ENCODE measurements at regions not wholly inside any gene's neighbourhood (a gene's known extent, or its start where the extent isn't known, plus 50 kb on each side); places are given as distances from the start of the nearest gene placed in this dataset.
"Not testable (repeated sequence)": the region's sequence is repeated elsewhere in the genome, so short reads cannot be mapped to it uniquely, and the experiment has no call there.

DNA sequence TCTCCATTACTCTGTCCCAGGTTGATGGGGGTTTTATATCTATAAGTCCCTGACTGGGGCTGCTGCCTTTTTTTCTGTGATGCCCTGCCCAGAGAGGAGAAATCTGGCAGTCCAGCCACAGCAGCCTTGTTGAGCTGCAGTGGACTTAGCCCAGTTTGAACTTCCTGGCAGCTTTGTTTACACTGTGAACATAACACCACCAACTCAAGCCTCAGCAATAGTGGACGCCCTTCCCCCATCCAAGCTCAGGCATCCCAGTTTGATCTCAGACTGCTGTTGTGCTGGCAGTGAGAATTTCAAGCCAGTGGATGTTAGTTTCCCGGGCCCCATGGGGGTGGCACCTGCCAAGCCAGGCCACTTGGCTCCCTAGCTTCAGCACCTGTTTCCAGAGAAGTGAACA is 298.5 kb upstream of the KDM5D start:
- FAIRE-seq (no peak), DNase-seq (ENCODE audit: insufficient read length, low spot score) (no peak)

DNA sequence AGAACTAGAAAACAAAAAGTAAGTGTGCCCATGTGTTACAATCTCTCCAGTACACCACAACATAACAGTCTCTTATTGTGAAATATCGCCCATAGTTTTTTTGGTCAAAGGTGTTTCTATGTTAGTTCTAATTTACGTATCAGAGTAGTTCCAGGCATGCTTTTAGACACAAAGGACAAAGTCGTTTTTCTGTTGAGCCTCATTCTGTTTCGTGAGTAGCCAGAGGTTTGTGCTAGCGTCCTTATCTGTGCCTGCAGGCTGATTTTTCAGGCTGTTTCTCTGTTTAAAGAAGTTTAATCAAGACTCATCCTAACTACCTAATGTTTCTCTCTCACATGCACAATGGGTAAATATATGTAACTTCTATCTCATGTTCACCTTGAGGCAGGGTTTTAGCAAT is 281.1 kb upstream of the KDM5D start:
- DNase-seq (ENCODE audit: insufficient read length, low spot score) (no peak), FAIRE-seq (no peak)

DNA sequence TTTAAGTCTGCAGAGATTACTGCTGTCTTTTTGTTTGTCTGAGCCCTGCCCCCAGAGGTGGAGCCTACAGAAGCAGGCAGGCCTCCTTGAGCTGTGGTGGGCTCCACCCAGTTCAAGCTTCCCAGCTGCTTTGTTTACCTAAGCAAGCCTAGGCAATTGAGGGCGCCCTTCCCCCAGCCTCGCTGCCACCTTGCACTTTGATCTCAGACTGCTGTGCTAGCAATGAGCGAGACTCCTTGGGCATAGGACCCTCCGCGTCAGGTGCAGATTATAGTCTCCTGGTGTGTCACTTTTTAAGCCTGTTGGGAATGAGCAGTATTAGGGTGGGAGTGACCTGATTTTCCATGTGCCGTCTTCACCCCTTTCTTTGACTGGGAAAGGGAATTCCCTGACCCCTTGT is 248.9 kb upstream of the KDM5D start:
- DNase-seq (ENCODE audit: insufficient read length, low spot score); FAIRE-seq: not testable (repeated sequence)

DNA sequence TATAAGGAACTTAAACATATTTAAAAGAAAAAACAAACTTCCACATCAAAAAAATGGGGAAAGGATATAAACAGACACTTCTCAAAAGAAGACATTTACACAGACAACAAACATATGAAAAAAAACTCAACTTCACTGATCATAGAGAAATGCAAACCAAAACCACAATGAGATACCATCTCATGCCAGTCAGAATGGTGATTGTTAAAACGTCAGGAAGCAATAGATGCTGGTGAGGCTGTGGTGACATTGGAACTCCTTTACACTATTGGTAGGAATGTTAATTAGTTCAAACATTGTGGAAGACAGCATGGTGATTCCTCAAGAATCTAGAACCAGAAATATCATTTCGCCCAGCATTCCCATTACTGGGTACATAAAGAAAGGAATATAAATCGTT is 228.5 kb upstream of the KDM5D start:
- no peak for DNase-seq (ENCODE audit: insufficient read length, low spot score)
- FAIRE-seq, result no peak

DNA sequence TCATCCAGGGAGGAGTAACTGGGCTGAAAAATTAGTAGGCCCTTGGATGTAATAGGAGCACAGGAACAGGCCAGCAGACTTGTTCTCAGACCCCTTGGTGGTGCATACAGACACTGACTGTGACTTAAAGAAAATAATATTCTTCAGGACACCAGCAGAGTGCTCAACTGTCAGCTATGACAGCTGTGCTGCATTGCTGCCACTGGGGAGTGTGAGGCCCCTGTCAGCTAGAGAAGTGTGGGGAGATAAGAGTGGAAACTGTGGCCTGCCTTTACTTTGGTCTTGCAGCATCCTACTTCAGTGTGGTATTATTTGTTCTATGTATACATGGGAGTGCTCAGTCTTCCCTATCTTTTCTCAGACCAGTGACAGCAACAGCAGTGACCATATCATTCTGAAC is 203.2 kb upstream of the KDM5D start:
- FAIRE-seq, result no peak
- DNase-seq (ENCODE audit: insufficient read length, low spot score), result no peak

DNA sequence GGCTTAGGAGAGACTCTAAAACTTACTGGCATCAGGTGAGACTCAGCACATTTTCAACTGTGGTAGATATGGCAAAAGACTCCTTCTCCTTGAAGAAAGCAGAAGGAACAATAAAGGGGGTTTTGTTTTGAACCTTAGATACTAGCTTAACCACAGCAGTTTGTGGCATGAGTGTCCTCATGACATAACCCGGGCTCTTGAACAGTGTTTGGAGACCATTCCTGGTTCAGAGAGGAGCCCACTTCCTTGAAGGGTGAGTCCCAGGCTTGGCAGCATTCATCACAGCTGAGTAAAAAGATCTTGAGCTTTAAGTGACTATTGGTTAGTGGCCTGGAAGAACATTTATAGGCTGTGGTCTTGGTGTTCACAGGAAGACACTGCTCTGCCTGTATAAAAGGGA is 154.5 kb upstream of the KDM5D start:
- no peak for DNase-seq (ENCODE audit: insufficient read length, low spot score)
- no peak for FAIRE-seq

DNA sequence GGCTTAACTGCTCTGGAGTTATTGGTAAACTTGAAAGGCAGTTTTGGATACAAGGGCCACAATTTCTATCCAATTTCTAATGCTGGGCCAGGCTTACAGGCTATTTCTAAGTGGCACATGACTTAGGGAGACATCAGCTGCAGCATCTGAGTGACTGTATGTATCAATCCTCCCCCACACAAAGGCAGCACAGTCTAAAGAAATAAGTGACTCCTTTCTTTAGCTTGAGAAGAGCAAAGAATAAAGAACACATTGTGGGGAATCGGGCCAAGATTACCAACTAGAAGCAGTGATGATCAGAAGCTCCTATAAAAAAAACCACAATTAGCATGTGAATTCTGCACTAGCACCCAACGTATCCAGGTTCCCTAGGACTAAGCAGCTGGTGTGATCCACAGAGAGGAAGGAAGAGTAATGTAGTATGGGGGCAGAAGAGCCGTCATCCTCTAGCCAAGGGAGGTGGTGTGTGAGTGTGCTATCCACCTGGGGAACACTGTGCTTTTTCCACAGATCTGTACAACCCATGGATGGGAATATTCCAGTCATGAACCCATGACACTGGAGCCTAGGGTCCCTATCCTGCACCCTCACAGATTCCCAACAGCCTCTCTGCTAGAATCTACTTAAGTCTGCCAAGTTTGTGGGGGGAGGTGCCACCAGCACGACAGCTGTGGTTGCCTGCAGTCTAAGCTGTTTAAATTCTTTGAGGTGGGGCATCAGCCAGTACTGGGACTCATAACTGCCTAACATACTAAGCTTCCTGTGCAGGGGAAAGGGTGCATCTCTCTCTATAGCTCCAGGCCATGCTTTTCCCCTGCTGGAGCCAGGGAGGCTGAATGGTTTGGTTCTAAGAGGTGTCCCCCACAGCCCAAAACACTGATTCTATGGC is 147.8 kb upstream of the KDM5D start:
- FAIRE-seq (no peak), DNase-seq (ENCODE audit: insufficient read length, low spot score) (no peak)

DNA sequence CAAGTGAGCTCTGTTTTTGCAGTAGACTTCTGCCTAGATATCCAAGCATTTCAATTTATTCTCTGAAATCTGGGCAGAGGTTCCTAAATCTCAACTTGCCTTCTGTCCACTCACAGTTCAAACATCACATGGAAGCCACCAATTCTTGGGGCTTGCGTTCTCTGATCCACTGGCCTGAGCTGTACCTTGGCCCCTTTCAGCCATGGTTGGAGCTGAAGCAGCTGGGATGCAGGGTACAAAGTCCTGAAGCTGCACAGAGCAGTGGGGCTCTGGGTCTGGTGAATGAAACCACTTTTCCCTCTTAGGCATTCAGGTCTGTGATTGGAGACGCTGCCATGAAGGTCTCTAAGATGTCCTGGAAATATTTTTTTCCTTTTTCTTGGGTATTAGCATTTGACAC is 137.6 kb upstream of the KDM5D start:
- no peak for DNase-seq (ENCODE audit: insufficient read length, low spot score)
- FAIRE-seq, result no peak

DNA sequence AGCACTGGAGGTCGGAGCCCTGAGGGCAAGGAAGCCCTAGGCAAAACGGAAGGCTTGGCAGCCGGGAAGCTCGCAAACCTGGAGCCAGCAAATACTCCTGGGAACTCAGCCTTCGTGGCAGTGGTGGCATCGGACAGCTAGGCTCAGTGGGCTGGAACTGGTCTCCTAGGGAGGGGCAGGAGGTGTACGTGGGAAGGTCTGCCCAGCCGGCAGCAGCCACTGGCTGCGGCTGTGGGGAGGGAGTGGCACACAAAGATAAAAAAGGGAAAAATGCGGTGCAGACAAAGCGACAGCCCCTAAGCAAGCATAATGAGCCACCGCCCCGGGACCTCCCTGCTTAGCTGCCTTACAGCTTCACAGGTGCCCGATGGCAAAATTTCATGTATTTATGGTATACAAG is 125.2 kb upstream of the KDM5D start:
- DNase-seq (ENCODE audit: insufficient read length, low spot score), result no peak
- no peak for FAIRE-seq

DNA sequence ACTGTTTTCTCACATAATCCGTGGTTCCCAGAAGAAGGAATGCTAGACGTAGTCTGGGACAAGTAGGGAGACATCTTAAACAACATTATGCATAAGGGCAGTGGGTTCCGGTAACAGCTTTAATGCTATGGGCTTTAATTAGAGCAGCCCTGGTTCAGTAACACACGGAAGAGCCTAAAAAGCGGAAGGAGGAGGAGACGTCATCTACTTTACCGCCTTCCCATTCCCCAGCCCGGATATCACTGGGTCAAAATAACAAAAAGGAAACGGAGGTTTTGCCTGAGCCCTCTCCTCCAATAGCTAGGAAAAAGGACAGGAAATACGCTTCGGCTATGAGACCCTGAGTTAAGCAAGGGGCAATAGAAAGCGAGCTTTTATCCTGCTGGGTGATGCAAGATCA is 124.8 kb upstream of the KDM5D start:
- FAIRE-seq, result no peak

DNA sequence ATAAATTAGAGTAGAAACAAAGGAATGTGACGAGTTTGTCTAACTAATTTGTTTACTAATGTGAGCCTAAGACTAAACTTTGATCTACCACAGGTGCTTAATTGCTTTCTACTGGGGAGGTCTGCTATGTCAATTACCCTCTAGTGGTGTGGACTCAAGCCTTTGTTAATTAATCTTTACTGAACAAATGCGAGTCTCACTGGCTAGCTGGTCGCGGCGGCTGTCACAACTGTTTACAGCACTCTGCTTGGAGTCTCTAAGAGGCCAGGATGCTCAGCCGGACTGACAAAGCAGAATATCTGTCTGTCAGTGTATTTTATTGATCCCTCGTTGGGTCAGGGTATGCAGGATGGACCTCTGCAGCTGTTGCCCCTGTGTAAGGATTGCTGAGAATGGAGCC is 124.1 kb upstream of the KDM5D start:
- FAIRE-seq (no peak), DNase-seq (ENCODE audit: insufficient read length, low spot score) (no peak)

More for the DNA sequence above, 124.8 kb upstream of the KDM5D start:
- DNase-seq (ENCODE audit: insufficient read length, low spot score), result no peak

DNA sequence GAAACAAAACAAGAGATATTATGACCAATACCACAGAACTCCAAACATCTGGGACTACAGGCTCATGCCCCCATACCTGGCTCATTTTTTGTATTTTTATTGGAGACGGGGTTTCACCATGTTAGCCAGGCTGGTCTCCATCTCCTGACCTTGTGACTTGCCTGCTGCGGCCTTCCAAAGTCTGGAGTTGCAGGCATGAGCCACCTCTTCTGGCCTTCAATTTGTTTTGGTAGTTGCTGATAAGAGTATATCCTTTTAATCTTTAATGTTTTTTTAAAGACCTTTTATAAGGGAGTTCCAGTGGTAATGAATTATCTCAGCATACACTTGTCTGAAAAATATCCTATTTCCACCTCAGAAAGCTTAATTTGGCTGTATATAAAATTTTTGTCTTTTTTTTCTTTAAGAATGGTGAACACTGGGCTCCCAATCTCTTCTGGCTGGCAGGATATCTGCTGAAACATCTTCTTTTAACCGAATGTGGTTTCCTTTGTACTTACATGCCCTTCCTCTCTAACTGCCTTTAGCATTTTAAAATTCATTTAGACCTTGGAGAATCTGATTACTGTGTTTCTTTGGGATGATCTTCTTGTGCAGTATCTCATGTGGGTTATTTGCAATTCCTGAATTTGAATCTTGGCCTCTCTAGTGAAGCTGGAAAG is 112.1 kb upstream of the KDM5D start:
- FAIRE-seq, result no peak
- no peak for DNase-seq (ENCODE audit: insufficient read length, low spot score)

DNA sequence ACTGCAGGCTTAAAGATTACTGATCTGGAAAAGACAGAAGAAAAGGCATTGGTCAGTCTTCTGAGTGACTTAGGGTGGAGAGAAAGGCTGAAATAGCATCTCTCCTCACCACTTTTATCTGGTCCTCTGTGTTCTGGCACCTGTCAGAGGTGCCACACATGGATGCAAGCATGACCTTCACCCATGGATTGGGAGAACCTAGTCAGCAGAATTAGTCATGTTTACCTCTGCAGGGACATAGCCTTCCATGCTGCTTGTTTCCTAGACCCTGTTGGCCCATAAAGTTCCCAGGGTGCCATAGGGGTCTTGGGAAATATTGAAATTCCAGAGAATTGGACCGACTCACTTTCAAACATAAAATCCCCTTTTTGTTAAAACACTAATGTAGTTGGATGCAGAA is 98.4 kb upstream of the KDM5D start:
- FAIRE-seq (no peak), DNase-seq (ENCODE audit: insufficient read length, low spot score) (no peak)

DNA sequence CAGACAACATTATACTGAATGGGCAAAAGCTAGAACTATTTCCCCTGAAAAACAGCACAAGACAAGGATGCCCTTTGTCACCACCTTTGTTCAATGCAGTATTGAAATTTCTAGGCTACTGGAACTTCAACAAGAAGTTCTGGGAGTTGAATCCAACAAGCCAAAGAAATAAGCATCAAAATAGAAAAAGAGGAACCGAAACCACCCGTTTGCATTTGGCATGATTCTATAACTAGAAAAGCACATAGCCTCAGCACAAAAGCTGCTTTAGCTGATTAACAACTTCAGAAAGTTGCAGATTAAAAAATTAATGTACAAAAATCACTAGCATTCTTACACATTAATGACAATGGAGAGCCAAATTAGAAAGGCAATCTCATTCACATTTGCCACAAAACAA is 79.6 kb upstream of the KDM5D start:
- DNase-seq (ENCODE audit: insufficient read length, low spot score), result no peak
- peak; percentile 85 for FAIRE-seq

DNA sequence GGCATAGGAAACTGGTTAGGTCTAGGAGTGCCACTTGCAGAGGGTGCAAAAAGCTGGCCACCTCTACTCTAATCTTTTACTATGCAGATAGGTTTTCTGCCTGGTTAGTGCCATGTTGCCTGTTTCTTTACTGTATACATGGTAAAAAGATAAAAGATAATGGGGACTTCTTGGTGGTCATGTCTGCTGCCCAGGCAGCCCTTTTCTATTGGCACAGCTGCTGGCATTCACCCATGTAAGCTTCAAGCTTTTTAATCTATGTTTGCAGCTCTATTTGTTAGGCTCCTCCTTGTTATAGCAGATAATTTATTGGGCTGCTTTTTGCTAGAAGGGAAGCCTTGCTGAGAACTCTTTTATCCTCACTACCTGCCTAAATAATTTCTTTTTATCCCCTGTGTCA is 74.0 kb upstream of the KDM5D start:
- DNase-seq (ENCODE audit: insufficient read length, low spot score), result no peak

DNA sequence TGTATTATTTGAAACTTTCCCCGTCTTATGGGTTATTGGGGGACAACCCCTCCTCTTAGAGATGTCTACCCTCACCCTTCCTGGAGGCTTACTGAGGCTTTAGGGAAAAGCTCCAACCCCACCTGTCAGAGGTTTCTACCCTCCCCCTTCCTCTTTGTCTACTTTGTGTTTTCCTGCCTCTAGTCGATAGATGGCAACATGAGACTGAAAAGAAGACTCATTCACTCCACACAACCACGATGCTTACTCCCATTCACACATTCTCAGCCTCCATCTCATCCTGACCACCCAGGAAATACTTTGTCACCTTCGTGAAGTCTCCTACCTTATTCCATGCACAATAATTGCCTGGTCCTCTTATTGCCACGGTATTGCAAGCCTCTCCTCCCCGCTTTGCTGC is 72.4 kb upstream of the KDM5D start:
- FAIRE-seq (peak; percentile 52), DNase-seq (ENCODE audit: insufficient read length, low spot score) (no peak)

More for the DNA sequence above, 74.0 kb upstream of the KDM5D start:
- no peak for FAIRE-seq

DNA sequence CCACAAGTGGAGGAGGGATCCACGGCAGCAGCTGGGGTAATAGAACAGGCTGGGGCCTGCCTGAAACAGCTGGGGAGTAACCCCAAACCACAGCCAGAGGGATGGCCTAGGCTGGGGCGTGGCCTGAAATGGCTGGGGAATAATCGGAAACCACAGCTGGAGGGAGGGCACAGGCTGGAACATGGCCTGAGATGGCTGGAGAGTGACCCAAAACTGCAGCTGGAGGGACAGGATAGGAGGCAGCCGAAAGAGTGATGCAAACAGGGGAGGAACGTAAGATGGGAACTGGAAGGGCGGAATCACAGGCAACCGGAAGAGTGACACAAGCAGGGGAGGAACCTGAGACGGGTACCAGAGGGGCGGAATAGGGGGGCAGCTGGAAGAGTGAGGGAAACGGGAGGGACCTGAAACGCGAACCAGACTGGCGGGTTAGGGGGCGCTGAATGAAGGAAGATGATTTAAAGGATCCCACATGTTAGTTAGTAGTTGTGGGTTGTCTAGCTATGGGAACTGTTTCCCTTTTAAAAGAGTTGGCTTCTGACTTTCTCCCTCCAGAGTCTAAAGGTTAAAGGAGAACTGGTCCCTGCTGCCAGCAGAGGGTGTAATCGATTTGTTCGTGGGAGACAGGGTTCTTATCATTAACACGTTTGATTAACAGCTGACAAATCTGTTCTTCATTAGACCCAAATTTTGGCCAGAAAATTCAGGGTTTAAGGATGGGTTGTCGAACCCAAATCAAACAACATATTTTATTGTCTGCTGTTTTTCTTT is 71.7 kb upstream of the KDM5D start:
- FAIRE-seq, result no peak
- DNase-seq (ENCODE audit: insufficient read length, low spot score), result no peak

All from GM19239 (cell line).